Fibroblast of lung (primary cell): ENCODE measurements at regions not wholly inside any gene's neighbourhood (a gene's known extent, or its start where the extent isn't known, plus 50 kb on each side); places are given as distances from the start of the nearest gene placed in this dataset.

Experiments used
- DNase-seq, 2 donors: peaks; one replicate each; pipeline versions ENCODE4 v3.0.0 to v3.0.0-alpha.2; 2010; ENCODE audit warnings: low read depth in 2 of 2
- H2AFZ ChIP-seq: 2 replicates; pipeline ENCODE4 v1.5.1; 2012; ENCODE audit warnings: low read length, control low read depth, inconsistent platforms
- H3K27ac ChIP-seq: 2 replicates; pipeline ENCODE4 v1.5.1; 2011; ENCODE audit warnings: low read length, control low read depth; ENCODE audit not compliant: insufficient read depth
- H3K27me3 ChIP-seq: 2 replicates; pipeline ENCODE4 v1.5.1; 2011; ENCODE audit warnings: mild to moderate bottlenecking, low read length; ENCODE audit not compliant: control insufficient read depth, insufficient read depth
- H3K36me3 ChIP-seq: 2 replicates; pipeline ENCODE4 v1.5.1; 2011; ENCODE audit warnings: low read length; ENCODE audit not compliant: control insufficient read depth, insufficient read depth
- H3K4me1 ChIP-seq: 2 replicates; pipeline ENCODE4 v1.5.1; 2011; ENCODE audit warnings: low read length; ENCODE audit not compliant: control insufficient read depth, insufficient read depth; ENCODE audit errors: extremely low read depth
- H3K4me2 ChIP-seq: 2 replicates; pipeline ENCODE4 v1.5.1; 2011; ENCODE audit warnings: low read length, control low read depth; ENCODE audit not compliant: insufficient read depth; ENCODE audit errors: extremely low read depth
- H3K4me3 ChIP-seq, 4 experiments: fragments of 200-600 bp in 1 of 4; sonication (generic) in 1 of 4; replicated peaks in 1 of 4; 2 replicates each; pipeline ENCODE4 v1.5.1; 2011 to 2016; ENCODE audit warnings: low read length in 4 of 4, low read depth in 3 of 4, mild to moderate bottlenecking in 3 of 4, control low read depth in 2 of 4, inconsistent platforms in 1 of 4, mixed read lengths in 1 of 4; ENCODE audit not compliant: insufficient read depth in 1 of 4; ENCODE audit errors: control extremely low read depth in 1 of 4
- H3K79me2 ChIP-seq: 2 replicates; pipeline ENCODE4 v1.5.1; 2012; ENCODE audit warnings: mild to moderate bottlenecking, low read length, inconsistent platforms; ENCODE audit not compliant: control insufficient read depth, insufficient read depth
- H3K9ac ChIP-seq: 2 replicates; pipeline ENCODE4 v1.5.1; 2011; ENCODE audit warnings: mild to moderate bottlenecking, low read length, control low read depth; ENCODE audit not compliant: insufficient read depth
- H3K9me3 ChIP-seq: 2 replicates; pipeline ENCODE4 v1.5.1; 2012; ENCODE audit warnings: low read depth, low read length; ENCODE audit not compliant: control insufficient read depth, insufficient read depth
- H4K20me1 ChIP-seq: 2 replicates; pipeline ENCODE4 v1.5.1; 2011; ENCODE audit warnings: low read length; ENCODE audit not compliant: control insufficient read depth, insufficient read depth; ENCODE audit errors: extremely low read depth
- CTCF ChIP-seq, 2 donors: IDR thresholded peaks in 1 of 2; conservative IDR thresholded peaks in 1 of 2; 1 replicate in 1 of 2; 2 replicates in 1 of 2; pipeline ENCODE4 v1.5.1; 2011 to 2012; ENCODE audit warnings: low read length in 2 of 2, control low read depth in 1 of 2, inconsistent platforms in 1 of 2, low read depth in 1 of 2, mild to moderate bottlenecking in 1 of 2
- EZH2 ChIP-seq: IDR thresholded peaks from 2 replicates; pipeline ENCODE4 v1.5.1; 2012; ENCODE audit warnings: low read length, control low read depth, mild to moderate bottlenecking; ENCODE audit errors: missing control alignments

- Histone ChIP-seq H3K27ac (no peak overlapping the region), H4K20me1 (no peaks in the 10 kb centered on the region), H3K9me3 (no peaks in the 10 kb centered on the region), H3K27me3 (no peaks in the 10 kb centered on the region), H3K9ac (no peak overlapping the region), H3K79me2 (no peaks in the 10 kb centered on the region), H3K4me3 (no peak overlapping the region), H2AFZ (no peak overlapping the region), H3K36me3 (no peaks in the 10 kb centered on the region), H3K4me1 (no peaks in the 10 kb centered on the region), H3K4me2 (no peak overlapping the region)
- TF ChIP-seq CTCF (conservative IDR thresholded peaks at IDR 0.05 in 1 of 2, IDR thresholded peaks at IDR 0.05 in 1 of 2; ENCODE audit: low read depth in 1 of 2, low read length in 2 of 2) (no peak), EZH2 (no peak)
- DNase-seq, result no peak
Measured at GRCh38 chr12:92585115-92585727, 117.6 kb upstream of the PLEKHG7 start.

- no peak overlapping the region for H3K4me3 ChIP-seq
- TF ChIP-seq CTCF (conservative IDR thresholded peaks at IDR 0.05 in 1 of 2, IDR thresholded peaks at IDR 0.05 in 1 of 2; ENCODE audit: low read depth in 1 of 2, low read length in 2 of 2) (no peak), EZH2 (no peak)
- no peak overlapping the region for H3K9ac ChIP-seq
Measured at GRCh38 chr12:92583910-92584309, 118.9 kb upstream of the PLEKHG7 start.

GRCh38 chr12:92582893-92583292 lies 119.9 kb upstream of the PLEKHG7 start:
- Histone ChIP-seq H3K4me1 (no peaks in the 10 kb centered on the region), H4K20me1 (no peaks in the 10 kb centered on the region), H3K36me3 (no peaks in the 10 kb centered on the region), H3K79me2 (no peaks in the 10 kb centered on the region), H3K27me3 (no peaks in the 10 kb centered on the region), H3K4me2 (no peak overlapping the region), H3K27ac (no peak overlapping the region), H3K9me3 (no peaks in the 10 kb centered on the region), H3K9ac (no peak overlapping the region), H3K4me3 (no peak overlapping the region), H2AFZ (no peak overlapping the region)
- peak in 1 of 2 donors; percentile 27 for DNase-seq
- TF ChIP-seq EZH2 (no peak), CTCF (conservative IDR thresholded peaks at IDR 0.05 in 1 of 2, IDR thresholded peaks at IDR 0.05 in 1 of 2; ENCODE audit: low read depth in 1 of 2, low read length in 2 of 2) (no peak)

More at GRCh38 chr12:92583910-92584309, 118.9 kb upstream of the PLEKHG7 start:
- Histone ChIP-seq H3K4me1 (no peaks in the 10 kb centered on the region), H3K79me2 (no peaks in the 10 kb centered on the region), H2AFZ (no peak overlapping the region), H3K36me3 (no peaks in the 10 kb centered on the region), H3K4me2 (no peak overlapping the region), H3K27me3 (no peaks in the 10 kb centered on the region), H3K27ac (no peak overlapping the region), H4K20me1 (no peaks in the 10 kb centered on the region), H3K9me3 (no peaks in the 10 kb centered on the region)
- DNase-seq, result no peak
